H9 (cell line): ENCODE measurements at regions not wholly inside any gene's neighbourhood (a gene's known extent, or its start where the extent isn't known, plus 50 kb on each side); places are given as distances from the start of the nearest gene placed in this dataset.

Experiments used
- DNase-seq: peaks from one replicate; pipeline ENCODE4 v3.0.0-alpha.2; 2017
- H2AFZ ChIP-seq: one replicate; pipeline ENCODE4 v1.6.1; 2013; ENCODE audit warnings: mild to moderate bottlenecking, low read length, control low read depth, moderate library complexity
- H2AK5ac ChIP-seq: 2 replicates; pipeline ENCODE4 v1.6.1; 2013; ENCODE audit warnings: low read length, control low read depth, mixed read lengths; ENCODE audit not compliant: insufficient read length
- H2BK120ac ChIP-seq: one replicate; pipeline ENCODE4 v1.6.1; 2013; ENCODE audit warnings: low read depth, mild to moderate bottlenecking, low read length, control low read depth, inconsistent platforms; ENCODE audit not compliant: poor library complexity, severe bottlenecking
- H2BK12ac ChIP-seq: 2 replicates; pipeline ENCODE4 v1.6.1; 2013; ENCODE audit warnings: low read length, control low read depth, mixed read lengths, low read depth; ENCODE audit not compliant: insufficient read length
- H2BK15ac ChIP-seq: 2 replicates; pipeline ENCODE4 v1.6.1; 2013; ENCODE audit warnings: low read depth, low read length, control low read depth
- H2BK20ac ChIP-seq: one replicate; pipeline ENCODE4 v1.6.1; 2013; ENCODE audit warnings: low read depth, mild to moderate bottlenecking, low read length, control low read depth, inconsistent platforms; ENCODE audit not compliant: poor library complexity, severe bottlenecking
- H2BK5ac ChIP-seq: 2 replicates; pipeline ENCODE4 v1.6.1; 2013; ENCODE audit warnings: low read length, control low read depth, mixed read lengths; ENCODE audit not compliant: insufficient read length
- H3K14ac ChIP-seq: 2 replicates; pipeline ENCODE4 v1.6.1; 2013; ENCODE audit warnings: low read length, control low read depth; ENCODE audit not compliant: insufficient read depth
- H3K18ac ChIP-seq: 2 replicates; pipeline ENCODE4 v1.6.1; 2013; ENCODE audit warnings: low read depth, mild to moderate bottlenecking, mixed read lengths, low read length, control low read depth; ENCODE audit not compliant: insufficient read length
- H3K23ac ChIP-seq: 2 replicates; pipeline ENCODE4 v1.6.1; 2013; ENCODE audit warnings: low read length, control low read depth, mixed read lengths, low read depth; ENCODE audit not compliant: insufficient read length
- H3K23me2 ChIP-seq: 2 replicates; pipeline ENCODE4 v1.6.1; 2013; ENCODE audit warnings: low read depth, mild to moderate bottlenecking, mixed read lengths, low read length, control low read depth; ENCODE audit not compliant: insufficient read length, poor library complexity, severe bottlenecking
- H3K27ac ChIP-seq: 2 replicates; pipeline ENCODE4 v1.5.1; 2013; ENCODE audit warnings: low read length, control low read depth, mixed read lengths, low read depth; ENCODE audit not compliant: insufficient read length
- H3K27me3 ChIP-seq: 2 replicates; pipeline ENCODE4 v1.6.1; 2013; ENCODE audit warnings: low read length, control low read depth, inconsistent platforms; ENCODE audit not compliant: insufficient read depth
- H3K4ac ChIP-seq: 2 replicates; pipeline ENCODE4 v1.6.1; 2013; ENCODE audit warnings: low read depth, mild to moderate bottlenecking, control low read depth, inconsistent platforms, low read length, moderate library complexity
- H3K4me1 ChIP-seq: 2 replicates; pipeline ENCODE4 v1.6.1; 2013; ENCODE audit warnings: low read length, control low read depth, inconsistent platforms; ENCODE audit not compliant: insufficient read depth
- H3K4me2 ChIP-seq: 2 replicates; pipeline ENCODE4 v1.6.1; 2013; ENCODE audit warnings: low read length, control low read depth, mixed read lengths; ENCODE audit not compliant: insufficient read length, insufficient read depth
- H3K56ac ChIP-seq: 2 replicates; pipeline ENCODE4 v1.6.1; 2013; ENCODE audit warnings: low read depth, mild to moderate bottlenecking, mixed read lengths, low read length, control low read depth; ENCODE audit not compliant: insufficient read length
- H3K79me1 ChIP-seq: 2 replicates; pipeline ENCODE4 v1.6.1; 2013; ENCODE audit warnings: low read depth, mild to moderate bottlenecking, moderate library complexity, low read length, control low read depth, inconsistent platforms; ENCODE audit not compliant: insufficient read depth, poor library complexity, severe bottlenecking
- H3K79me2 ChIP-seq: 2 replicates; pipeline ENCODE4 v1.6.1; 2013; ENCODE audit warnings: low read length, control low read depth, inconsistent platforms; ENCODE audit not compliant: insufficient read depth
- H3K9ac ChIP-seq: 2 replicates; pipeline ENCODE4 v1.6.1; 2013; ENCODE audit warnings: low read length, control low read depth, mixed read lengths; ENCODE audit not compliant: insufficient read length; ENCODE audit errors: extremely low read depth
- H3K9me3 ChIP-seq: one replicate; pipeline ENCODE4 v1.6.1; 2013; ENCODE audit warnings: low read depth, low read length, inconsistent platforms; ENCODE audit not compliant: control insufficient read depth
- H3T11ph ChIP-seq: one replicate; pipeline ENCODE4 v1.6.1; 2013; ENCODE audit warnings: mild to moderate bottlenecking, low read length, control low read depth, inconsistent platforms
- H4K20me1 ChIP-seq: one replicate; pipeline ENCODE4 v1.6.1; 2013; ENCODE audit not compliant: control insufficient read depth, insufficient read length, insufficient read depth
- H4K5ac ChIP-seq: 2 replicates; pipeline ENCODE4 v1.6.1; 2013; ENCODE audit warnings: low read depth, mild to moderate bottlenecking, mixed read lengths, low read length, control low read depth; ENCODE audit not compliant: insufficient read length
- H4K8ac ChIP-seq: replicated peaks from 2 replicates; pipeline ENCODE4 v1.6.1; 2013; ENCODE audit warnings: low read length, control low read depth, mixed read lengths, low read depth; ENCODE audit not compliant: insufficient read length
- H4K91ac ChIP-seq: 2 replicates; pipeline ENCODE4 v1.6.1; 2013; ENCODE audit warnings: low read depth, mild to moderate bottlenecking, moderate library complexity, mixed read lengths, low read length, control low read depth; ENCODE audit not compliant: insufficient read length
- H3K27ac Mint-ChIP-seq, 3 experiments: 2 replicates in 2 of 3; 3 replicates in 1 of 3; pipeline ENCODE4 v1.8.0; 2020 to 2021; ENCODE audit warnings: mixed read lengths in 3 of 3, mild to moderate bottlenecking in 1 of 3, moderate library complexity in 1 of 3
- H3K27me3 Mint-ChIP-seq: 2 replicates; pipeline ENCODE4 v1.8.0; 2021; ENCODE audit warnings: low read depth, mild to moderate bottlenecking, moderate library complexity, mixed read lengths
- H3K36me3 Mint-ChIP-seq, 3 experiments: 2 replicates in 2 of 3; 3 replicates in 1 of 3; pipeline ENCODE4 v1.8.0; 2020 to 2021; ENCODE audit warnings: low read depth in 3 of 3, mixed read lengths in 3 of 3; ENCODE audit not compliant: insufficient read depth in 1 of 3
- H3K4me1 Mint-ChIP-seq, 2 experiments: 2 replicates each; pipeline ENCODE4 v1.8.0; 2020; ENCODE audit warnings: mixed read lengths in 2 of 2
- H3K4me3 Mint-ChIP-seq, 2 experiments: 2 replicates in 1 of 2; 3 replicates in 1 of 2; pipeline ENCODE4 v1.8.0; 2020 to 2021; ENCODE audit warnings: mild to moderate bottlenecking in 2 of 2, mixed read lengths in 2 of 2, moderate library complexity in 1 of 2
- H3K9me3 Mint-ChIP-seq, 2 experiments: 2 replicates in 1 of 2; 3 replicates in 1 of 2; pipeline ENCODE4 v1.8.0; 2020; ENCODE audit warnings: mild to moderate bottlenecking in 2 of 2, mixed read lengths in 2 of 2, moderate library complexity in 1 of 2
- CTCF ChIP-seq: fragments of 200-600 bp; sonication (generic); conservative IDR thresholded peaks from 3 replicates; pipeline ENCODE4 v1.8.0; 2021; ENCODE audit warnings: antibody characterized with exemption, mild to moderate bottlenecking
- WGBS: extraction: QIAGEN DNeasy Blood & Tissue Kit; methylation state at CpG from one replicate; pipeline ENCODE4 v1.1.7; 2013; ENCODE audit warnings: missing lambda C conversion rate, low lambda C conversion rate, mixed read lengths; ENCODE audit not compliant: insufficient read length; ENCODE audit errors: extremely low coverage; 5-methylcytosine and 5-hydroxymethylcytosine counted together

- H4K8ac ChIP-seq = no peak overlapping the region
- H3K27ac ChIP-seq = no peak overlapping the region
- H3K9ac ChIP-seq = no peak overlapping the region
- no peaks in the 10 kb centered on the region for H3K9me3 ChIP-seq
- no peaks in the 10 kb centered on the region for H3K23me2 ChIP-seq
- H3K27me3 Mint-ChIP-seq = no peaks in the 10 kb centered on the region
- H3K4ac ChIP-seq = no peak overlapping the region
- H3K4me1 Mint-ChIP-seq = no peaks in the 10 kb centered on the region
- H3K27ac Mint-ChIP-seq = no peak overlapping the region
- no peaks in the 10 kb centered on the region for H3K79me1 ChIP-seq
- no peak overlapping the region for H3K56ac ChIP-seq
- H3K14ac ChIP-seq = no peak overlapping the region
- no peak overlapping the region for H3K4me3 Mint-ChIP-seq
- no peak for DNase-seq
- no peak overlapping the region for H3K23ac ChIP-seq
- H3K4me1 ChIP-seq = no peaks in the 10 kb centered on the region
- H4K20me1 ChIP-seq = no peaks in the 10 kb centered on the region
- H4K91ac ChIP-seq = no peak overlapping the region
- H2BK120ac ChIP-seq = no peak overlapping the region
- H2BK5ac ChIP-seq = no peak overlapping the region
- H4K5ac ChIP-seq = no peak overlapping the region
- H2BK20ac ChIP-seq = no peak overlapping the region
- no peak overlapping the region for H2BK12ac ChIP-seq
- no peaks in the 10 kb centered on the region for H3K79me2 ChIP-seq
- H2AFZ ChIP-seq = no peak overlapping the region
- H3K36me3 Mint-ChIP-seq = no peaks in the 10 kb centered on the region
- no peak for TF ChIP-seq CTCF
- H3K9me3 Mint-ChIP-seq = no peaks in the 10 kb centered on the region
- H3K27me3 ChIP-seq = no peaks in the 10 kb centered on the region
- no peak overlapping the region for H3K4me2 ChIP-seq
- H3T11ph ChIP-seq = no peak overlapping the region
- no peak overlapping the region for H2AK5ac ChIP-seq
- no peak overlapping the region for H3K18ac ChIP-seq
- H2BK15ac ChIP-seq = no peak overlapping the region
- WGBS = no CpG with 5 or more reads among the region's 2 CpGs
Observed at GRCh38 chr3:80023010-80023409, 255.2 kb upstream of the ROBO1 start.
